Esophagus squamous epithelium (tissue), 4 donors: ENCODE measurements at regions not wholly inside any gene's neighbourhood (a gene's known extent, or its start where the extent isn't known, plus 50 kb on each side); places are given as distances from the start of the nearest gene placed in this dataset.

Experiments
- POLR2A ChIP-seq, 4 donors: fragments of 450-650 bp; IDR thresholded peaks; one replicate each; pipeline ENCODE4 v1.6.1; 2017; ENCODE audit warnings: antibody characterized with exemption in 4 of 4, mild to moderate bottlenecking in 4 of 4, moderate library complexity in 3 of 4
- TF ChIP-seq, protein P1 (sequence below), 6 experiments: fragments of 450-650 bp in 4 of 6; fragments of 200-600 bp in 2 of 6; sonication (generic) in 2 of 6; IDR thresholded peaks; one replicate each; pipeline ENCODE4 v1.5.1; 2016 to 2019; ENCODE audit warnings: antibody characterized with exemption in 6 of 6, mild to moderate bottlenecking in 4 of 6, moderate library complexity in 4 of 6

DNA sequence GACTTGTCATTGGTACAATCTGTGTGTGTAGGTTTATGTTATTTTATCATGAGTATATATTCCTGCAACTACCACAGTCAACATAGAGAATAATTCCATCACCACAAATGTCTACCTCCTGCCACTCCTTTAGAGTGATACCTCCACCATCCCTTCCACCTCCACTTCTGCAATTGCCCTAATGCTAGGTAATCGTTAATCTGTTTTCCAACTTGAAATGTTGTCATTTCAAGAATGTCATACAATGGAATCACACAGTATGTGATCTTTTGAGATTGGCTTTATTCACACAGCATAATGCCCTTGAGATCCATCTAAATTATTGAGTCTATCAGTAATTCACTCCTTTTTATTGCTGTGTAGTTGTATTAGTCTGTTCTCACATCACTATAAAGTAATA is 414.8 kb upstream of the C16orf82 start:
- TF ChIP-seq, protein P1, sequence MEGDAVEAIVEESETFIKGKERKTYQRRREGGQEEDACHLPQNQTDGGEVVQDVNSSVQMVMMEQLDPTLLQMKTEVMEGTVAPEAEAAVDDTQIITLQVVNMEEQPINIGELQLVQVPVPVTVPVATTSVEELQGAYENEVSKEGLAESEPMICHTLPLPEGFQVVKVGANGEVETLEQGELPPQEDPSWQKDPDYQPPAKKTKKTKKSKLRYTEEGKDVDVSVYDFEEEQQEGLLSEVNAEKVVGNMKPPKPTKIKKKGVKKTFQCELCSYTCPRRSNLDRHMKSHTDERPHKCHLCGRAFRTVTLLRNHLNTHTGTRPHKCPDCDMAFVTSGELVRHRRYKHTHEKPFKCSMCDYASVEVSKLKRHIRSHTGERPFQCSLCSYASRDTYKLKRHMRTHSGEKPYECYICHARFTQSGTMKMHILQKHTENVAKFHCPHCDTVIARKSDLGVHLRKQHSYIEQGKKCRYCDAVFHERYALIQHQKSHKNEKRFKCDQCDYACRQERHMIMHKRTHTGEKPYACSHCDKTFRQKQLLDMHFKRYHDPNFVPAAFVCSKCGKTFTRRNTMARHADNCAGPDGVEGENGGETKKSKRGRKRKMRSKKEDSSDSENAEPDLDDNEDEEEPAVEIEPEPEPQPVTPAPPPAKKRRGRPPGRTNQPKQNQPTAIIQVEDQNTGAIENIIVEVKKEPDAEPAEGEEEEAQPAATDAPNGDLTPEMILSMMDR (IDR thresholded peaks at IDR 0.05) = no peak
- TF ChIP-seq POLR2A (IDR thresholded peaks at IDR 0.05) = no peak
